CD4-positive, alpha-beta T cell treated with Interleukin-15 for 1 hour (primary cell): ENCODE measurements at regions not wholly inside any gene's neighbourhood (a gene's known extent, or its start where the extent isn't known, plus 50 kb on each side); places are given as distances from the start of the nearest gene placed in this dataset.

Source experiments
- DNase-seq: peaks from one replicate; pipeline ENCODE4 v3.0.0-alpha.2; 2020

DNA sequence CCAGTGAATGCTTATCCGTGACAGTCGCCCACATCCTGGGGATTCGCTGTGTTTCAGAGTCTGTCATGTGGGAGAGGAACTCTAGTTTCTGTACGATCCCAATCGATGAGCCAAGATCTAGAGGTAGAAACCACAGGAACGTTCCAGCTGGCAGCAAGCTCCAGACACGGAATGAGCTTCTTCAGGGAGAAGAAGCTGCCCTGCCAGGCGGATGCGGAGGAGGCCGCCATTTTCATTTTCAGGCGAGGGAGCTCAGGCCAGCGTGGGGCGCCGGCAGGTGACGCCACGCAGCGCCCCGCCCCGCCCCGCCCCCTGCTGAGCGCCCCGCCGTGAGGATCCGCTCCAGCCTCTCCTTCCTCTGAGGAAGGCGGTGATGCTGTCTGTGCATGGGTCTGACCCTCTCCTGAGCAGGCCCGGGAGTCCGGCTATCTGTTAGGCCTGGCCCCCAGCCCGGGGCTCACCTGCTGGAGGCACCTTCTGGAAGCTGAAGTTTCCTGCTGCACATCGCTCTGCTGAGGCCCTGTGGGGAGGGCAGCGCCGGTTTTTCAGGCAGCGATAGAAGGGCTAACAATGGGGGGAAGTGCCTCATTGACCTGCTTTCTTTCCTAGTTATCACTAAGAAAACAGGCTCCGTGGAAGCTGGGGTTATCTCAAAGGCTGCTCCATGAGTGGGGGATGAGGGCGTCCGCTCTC lies 147.5 kb downstream of the ERMARD start:
- DNase-seq: no peak

DNA sequence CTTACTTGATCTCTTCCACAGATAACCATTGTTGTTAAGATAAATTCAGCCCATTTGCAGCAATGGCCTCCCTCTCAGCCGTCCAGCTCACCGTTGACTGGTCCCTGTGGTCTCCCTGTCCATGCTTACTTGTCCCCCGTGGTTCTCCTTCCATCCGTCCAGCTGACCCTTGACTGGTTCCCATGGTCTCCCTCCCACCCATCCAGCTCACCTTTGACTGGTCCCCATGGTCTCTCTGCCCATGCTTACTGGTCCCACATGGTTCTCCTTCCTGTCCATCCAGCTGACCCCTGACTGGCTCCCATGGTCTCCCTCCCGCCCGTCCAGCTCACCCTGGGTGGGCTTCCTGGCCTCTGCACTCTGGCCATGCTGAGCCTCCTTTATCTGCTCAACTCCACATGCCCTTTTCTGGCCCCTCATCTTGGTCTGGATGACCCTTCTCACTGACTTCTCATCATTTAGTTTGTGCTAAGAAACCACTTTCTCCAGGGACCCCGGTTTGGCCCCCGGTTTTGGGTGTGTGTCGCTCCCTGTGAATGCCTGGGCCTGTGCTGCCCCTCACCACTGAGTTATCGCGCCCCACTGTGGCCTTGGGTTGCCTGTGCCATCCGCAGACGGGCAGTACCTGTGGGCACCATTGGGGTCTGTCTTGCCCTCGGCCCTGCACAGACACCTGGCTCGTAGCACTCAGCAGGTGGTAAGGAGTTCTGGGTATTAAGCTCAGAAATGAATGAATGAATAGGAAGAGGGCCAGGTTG lies 146.4 kb downstream of the ERMARD start:
- DNase-seq: no peak

DNA sequence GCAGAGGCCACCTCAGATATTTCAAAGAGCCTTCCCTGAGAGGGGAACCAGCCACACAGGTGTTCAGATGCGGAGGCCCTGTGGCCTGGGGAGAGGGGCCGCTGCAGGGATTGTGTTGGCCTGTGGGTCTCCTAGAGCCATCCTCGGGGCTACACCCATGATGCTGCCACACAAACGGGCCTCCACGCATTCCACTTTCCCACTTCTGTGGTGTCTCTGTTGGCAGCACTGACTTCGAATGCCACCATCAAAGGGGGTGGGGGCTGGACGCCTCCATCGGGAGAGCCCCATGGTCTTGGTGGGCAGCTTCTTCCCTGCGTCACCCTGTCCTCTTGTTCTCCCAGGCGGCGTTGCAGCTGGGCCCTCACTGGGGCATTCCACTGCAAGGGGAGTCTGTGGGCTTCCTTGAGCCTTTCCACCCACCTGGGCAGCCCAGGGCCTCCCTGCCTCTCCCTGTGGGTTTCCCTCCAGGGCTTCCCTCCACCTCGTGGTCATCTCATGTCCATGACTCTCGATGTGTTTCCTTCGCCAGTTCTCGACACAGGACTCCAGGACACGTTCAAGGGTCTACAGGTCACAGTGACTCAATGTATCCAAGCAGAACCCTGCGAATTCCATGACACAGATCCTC lies 145.5 kb downstream of the ERMARD start:
- no peak for DNase-seq

GRCh38 chr6:169895926-169896761 lies 144.7 kb downstream of the ERMARD start:
- no peak for DNase-seq

- no peak for DNase-seq
Observed at GRCh38 chr6:169895000-169895759, 143.8 kb downstream of the ERMARD start.

GRCh38 chr6:169894377-169894960 lies 143.0 kb downstream of the ERMARD start:
- DNase-seq: no peak

- DNase-seq: no peak
Observed at GRCh38 chr6:169893624-169894023, 142.2 kb downstream of the ERMARD start.

- DNase-seq: no peak
Observed at GRCh38 chr6:169891846-169892245, 140.4 kb downstream of the ERMARD start.

DNA sequence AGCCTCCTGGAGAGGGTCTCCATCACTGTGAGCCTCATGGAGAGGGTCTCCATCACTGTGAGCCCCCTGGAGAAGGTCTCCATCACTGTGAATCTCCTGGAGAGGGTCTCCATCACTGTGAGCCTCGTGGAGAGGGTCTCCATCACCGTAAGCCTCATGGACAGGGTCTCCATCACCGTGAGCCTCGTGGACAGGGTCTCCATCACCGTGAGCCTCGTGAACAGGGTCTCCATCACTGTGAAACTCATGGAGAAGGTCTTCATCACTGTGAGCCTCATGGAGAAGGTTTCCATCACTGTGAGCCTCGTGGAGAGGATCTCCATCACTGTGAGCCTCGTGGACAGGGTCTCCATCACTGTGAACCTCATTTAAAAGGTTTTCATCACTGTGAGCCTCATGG lies 140.0 kb downstream of the ERMARD start:
- no peak for DNase-seq

DNA sequence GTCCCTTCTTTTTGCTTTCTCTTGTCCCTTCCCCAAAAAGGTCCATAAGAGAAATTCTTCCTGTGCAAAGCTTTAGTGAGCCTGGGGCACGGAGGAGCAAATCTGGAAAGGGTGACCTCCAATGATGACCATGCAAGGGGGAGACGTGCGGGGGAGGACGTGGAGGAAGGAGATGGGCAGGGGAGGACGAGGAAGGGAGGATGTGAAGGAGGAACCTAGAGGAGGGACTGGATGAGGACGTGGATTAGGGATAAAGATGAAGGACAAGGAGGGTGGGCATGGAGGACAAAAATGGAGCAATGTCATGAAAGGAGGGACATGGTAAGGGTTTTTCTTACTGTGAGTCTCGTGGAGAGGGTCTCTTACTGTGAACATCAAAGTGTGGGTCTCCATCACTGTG lies 139.5 kb downstream of the ERMARD start:
- DNase-seq: no peak

DNA sequence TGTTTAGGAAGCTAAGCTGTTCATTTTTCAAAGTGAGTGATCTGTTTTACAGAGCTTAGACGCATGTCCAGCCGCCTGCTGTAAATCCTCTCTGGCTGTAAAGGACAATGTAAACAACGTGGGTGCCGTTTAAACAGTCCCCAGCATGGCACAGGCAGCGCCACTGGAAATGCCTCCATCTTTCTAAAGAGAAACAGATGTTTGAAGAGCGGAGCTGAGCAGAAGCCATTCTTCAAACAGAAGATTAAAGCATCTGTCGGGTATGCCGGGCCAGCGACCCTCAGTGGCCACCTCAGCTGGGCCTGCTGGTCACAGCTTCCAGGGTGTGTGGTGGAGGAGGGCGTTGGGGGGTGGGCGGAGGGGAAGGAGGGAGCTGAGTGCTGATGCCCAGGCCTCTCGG lies 138.6 kb downstream of the ERMARD start:
- DNase-seq: no peak

DNA sequence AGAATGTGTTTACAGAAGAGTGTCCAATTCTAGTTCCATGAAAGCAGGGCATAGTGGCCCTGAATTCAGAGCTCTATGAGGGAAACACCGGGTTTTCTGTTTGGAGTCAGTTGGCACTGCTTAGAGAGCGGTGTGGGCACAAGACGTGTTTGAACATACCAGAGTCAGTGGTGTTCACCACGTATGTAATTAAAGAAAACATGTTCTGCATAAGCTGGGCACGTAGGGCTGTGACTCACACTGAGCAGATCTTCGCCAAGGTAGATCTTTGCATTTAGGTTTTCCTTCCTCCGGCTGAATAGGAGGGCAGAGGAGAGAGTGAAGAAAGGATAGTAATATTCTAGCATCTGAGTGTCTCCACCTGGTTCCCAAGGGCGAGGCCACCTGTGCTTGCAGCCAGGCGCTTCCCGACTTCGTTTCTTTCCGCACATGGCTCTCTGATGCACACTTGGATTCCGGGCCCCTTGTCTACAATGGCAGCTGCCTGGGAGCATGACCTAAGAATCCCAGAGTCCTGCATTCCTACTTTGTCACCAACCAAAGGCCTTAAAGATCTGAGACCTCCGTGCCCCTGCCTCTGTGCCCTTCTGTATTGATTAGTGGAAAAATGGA lies 136.2 kb downstream of the ERMARD start:
- no peak for DNase-seq

DNA sequence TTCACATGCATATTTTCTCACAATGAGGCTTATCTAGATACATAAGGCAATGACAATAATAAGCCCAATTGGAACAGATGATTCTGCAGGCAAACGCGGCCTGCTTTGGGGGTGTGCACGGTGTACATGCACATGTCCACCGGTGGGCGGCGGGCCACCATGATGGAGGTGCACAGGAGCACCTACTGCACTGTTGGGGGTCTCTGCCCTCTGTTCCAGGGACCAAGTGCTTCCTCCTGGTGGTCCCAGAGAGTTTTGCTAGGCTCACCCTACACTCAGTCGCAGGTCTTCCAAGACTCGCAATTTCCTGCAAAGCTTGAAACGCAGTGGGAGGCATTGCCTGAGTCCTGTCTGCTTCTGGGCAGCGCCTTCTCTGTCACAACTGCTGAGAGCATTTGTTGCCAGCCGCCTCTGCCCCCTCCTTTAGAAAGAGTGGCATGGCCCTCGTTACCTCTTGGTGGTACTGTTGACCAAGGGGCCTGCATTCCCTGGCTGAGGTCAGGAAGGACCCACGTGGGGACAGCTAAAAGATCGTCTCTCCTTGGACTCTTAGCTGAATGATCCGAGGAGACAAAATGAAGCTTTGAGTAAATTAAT lies 135.3 kb downstream of the ERMARD start:
- DNase-seq: no peak

GRCh38 chr6:169885831-169886230 lies 134.4 kb downstream of the ERMARD start:
- DNase-seq: no peak

- no peak for DNase-seq
Observed at GRCh38 chr6:169885131-169885530, 133.7 kb downstream of the ERMARD start.

- DNase-seq: no peak
Observed at GRCh38 chr6:169884158-169884557, 132.7 kb downstream of the ERMARD start.

GRCh38 chr6:169883316-169883715 lies 131.9 kb downstream of the ERMARD start:
- DNase-seq: no peak

DNA sequence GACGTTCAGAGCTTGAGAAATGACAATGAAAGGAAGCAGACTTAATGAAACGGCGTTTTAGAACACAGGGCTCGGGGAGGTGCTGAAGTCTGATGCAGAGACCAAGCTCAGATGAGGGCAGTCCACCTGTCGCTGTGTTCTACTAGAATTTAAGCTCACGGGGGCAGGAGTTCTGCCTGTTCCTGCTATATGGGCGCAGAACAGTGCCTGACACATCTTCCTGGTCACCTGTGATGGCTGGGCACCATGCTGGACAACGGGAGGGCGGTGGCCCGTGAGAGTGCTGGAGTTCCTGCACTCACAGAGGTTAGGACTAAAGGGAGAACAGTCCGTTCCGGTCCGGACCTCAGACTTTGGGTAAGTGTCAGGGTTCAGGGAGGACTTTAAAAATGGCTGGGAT lies 130.6 kb downstream of the ERMARD start:
- no peak for DNase-seq

- no peak for DNase-seq
Observed at GRCh38 chr6:169881398-169881797, 130.0 kb downstream of the ERMARD start.

DNA sequence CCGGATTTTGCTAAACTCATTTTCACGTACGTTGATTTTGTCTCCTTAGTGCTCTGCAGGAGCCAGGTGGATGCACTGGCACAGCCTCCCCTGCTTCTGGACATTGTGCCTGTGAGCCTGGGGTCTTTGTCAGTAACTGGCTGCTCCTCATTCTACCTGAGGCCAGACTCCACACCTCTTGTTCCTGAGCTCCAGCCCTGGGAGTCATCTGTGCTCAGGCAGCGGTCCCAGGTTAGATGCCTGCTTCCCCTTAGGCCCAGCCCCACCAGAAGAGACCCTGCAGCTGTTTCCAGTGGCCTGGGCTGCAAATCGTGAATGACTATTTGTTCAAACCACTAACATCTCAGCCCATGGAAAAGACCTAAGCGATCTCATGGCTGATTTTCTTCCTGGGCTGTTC lies 129.1 kb downstream of the ERMARD start:
- no peak for DNase-seq

DNA sequence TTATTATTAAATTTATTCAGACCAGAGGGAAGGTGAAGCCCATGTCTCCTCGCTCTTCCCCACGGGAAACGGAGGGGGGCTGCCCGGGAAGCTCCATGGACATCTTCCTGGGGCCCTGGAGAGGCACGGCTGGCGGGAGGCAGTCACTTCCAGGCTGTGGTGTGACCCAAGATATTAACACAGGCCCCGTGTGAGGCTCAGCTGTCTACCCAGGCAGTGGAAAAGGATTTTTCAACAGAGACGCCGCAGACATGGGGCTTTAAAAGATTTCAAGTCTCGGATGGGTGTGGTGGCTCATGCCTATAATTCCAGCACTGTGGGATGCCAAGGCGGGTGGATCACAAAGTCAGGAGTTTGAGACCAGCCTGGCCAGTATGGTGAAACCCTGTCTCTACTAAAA lies 117.9 kb downstream of the ERMARD start:
- no peak for DNase-seq
